ENCODE measurements at regions not wholly inside any gene's neighbourhood (a gene's known extent, or its start where the extent isn't known, plus 50 kb on each side); places are given as distances from the start of the nearest gene placed in this dataset.
A peak's percentile ranks its signal among the peaks of the same experiment; 100 is the strongest.
"Not testable (repeated sequence)": the region's sequence is repeated elsewhere in the genome, so short reads cannot be mapped to it uniquely, and the experiment has no call there.

DNA sequence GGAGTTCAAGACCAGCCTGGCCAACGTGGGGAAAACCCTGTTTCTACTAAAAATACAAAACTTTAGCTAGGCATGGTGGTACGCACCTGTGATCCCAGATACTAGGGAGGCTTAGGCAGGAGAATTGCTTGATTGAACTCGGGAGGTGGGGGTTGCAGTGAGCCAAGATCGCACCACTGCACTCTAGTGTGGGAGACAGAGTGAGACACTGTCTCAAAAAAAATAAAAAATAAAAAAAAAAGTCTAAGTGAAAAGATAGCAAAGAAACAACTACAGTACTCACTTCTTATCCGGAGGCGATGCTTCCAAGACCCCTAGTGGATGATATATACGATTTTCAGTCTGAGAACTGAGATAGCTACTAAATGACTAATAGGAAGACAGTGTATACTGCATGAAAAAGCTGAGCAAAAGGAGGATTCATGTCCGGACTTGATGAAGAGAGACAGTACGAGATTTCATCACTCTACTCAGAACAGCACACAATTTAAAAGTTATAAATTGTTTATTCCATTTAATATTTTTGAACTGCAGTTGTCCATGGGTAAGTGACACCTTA, 138.7 kb upstream of the GOLGA6L6 start:
- H3K4me3 ChIP-seq; H3K27me3 ChIP-seq; intact Hi-C loops (cut with DNase I); H3K36me3 ChIP-seq; H3K9me3 ChIP-seq; DNase-seq (ENCODE audit: extremely low spot score in 2 of 2); H3K4me1 ChIP-seq; H3K27ac ChIP-seq: not testable (repeated sequence)

- no peak for DNase-seq (ENCODE audit: extremely low spot score in 2 of 2)
Measured at GRCh38 chr15:20672470-20672869, 130.9 kb upstream of the GOLGA6L6 start.

GRCh38 chr15:20671675-20672074, 130.1 kb upstream of the GOLGA6L6 start:
- no peak overlapping the region for H3K27ac ChIP-seq
- no peak for DNase-seq (ENCODE audit: extremely low spot score in 2 of 2)
- no peaks in the 10 kb centered on the region for H3K4me1 ChIP-seq
- no peaks in the 10 kb centered on the region for H3K27me3 ChIP-seq
- TF ChIP-seq, protein P1, sequence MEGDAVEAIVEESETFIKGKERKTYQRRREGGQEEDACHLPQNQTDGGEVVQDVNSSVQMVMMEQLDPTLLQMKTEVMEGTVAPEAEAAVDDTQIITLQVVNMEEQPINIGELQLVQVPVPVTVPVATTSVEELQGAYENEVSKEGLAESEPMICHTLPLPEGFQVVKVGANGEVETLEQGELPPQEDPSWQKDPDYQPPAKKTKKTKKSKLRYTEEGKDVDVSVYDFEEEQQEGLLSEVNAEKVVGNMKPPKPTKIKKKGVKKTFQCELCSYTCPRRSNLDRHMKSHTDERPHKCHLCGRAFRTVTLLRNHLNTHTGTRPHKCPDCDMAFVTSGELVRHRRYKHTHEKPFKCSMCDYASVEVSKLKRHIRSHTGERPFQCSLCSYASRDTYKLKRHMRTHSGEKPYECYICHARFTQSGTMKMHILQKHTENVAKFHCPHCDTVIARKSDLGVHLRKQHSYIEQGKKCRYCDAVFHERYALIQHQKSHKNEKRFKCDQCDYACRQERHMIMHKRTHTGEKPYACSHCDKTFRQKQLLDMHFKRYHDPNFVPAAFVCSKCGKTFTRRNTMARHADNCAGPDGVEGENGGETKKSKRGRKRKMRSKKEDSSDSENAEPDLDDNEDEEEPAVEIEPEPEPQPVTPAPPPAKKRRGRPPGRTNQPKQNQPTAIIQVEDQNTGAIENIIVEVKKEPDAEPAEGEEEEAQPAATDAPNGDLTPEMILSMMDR (IDR thresholded peaks at IDR 0.05): no peak
- TF ChIP-seq POLR2AphosphoS5 (IDR thresholded peaks at IDR 0.05; ENCODE audit: insufficient read depth in 1 of 2, low read depth in 1 of 2): no peak
- TF ChIP-seq POLR2A (IDR thresholded peaks at IDR 0.05): no peak
- intact Hi-C loops (cut with DNase I): no loop called here
- H3K4me3 ChIP-seq: no peak overlapping the region
- H3K9me3 ChIP-seq: no peaks in the 10 kb centered on the region
- H3K36me3 ChIP-seq: no peaks in the 10 kb centered on the region

More at GRCh38 chr15:20672470-20672869, 130.9 kb upstream of the GOLGA6L6 start:
- Histone ChIP-seq H3K4me1 (no peaks in the 10 kb centered on the region), H3K4me3 (no peak overlapping the region), H3K9me3 (no peaks in the 10 kb centered on the region), H3K36me3 (no peaks in the 10 kb centered on the region), H3K27ac (no peak overlapping the region), H3K27me3 (no peaks in the 10 kb centered on the region)
- intact Hi-C loops (cut with DNase I): no loop called here
- TF ChIP-seq POLR2A (IDR thresholded peaks at IDR 0.05): no peak
- TF ChIP-seq, protein P1 (IDR thresholded peaks at IDR 0.05): no peak
- TF ChIP-seq POLR2AphosphoS5 (IDR thresholded peaks at IDR 0.05; ENCODE audit: insufficient read depth in 1 of 2, low read depth in 1 of 2): no peak

- H3K27me3 ChIP-seq; H3K4me1 ChIP-seq; intact Hi-C loops (cut with DNase I); H3K4me3 ChIP-seq; H3K27ac ChIP-seq; H3K9me3 ChIP-seq; H3K36me3 ChIP-seq; DNase-seq (ENCODE audit: extremely low spot score in 2 of 2): not testable (repeated sequence)
Measured at GRCh38 chr15:20666410-20666809, 124.8 kb upstream of the GOLGA6L6 start.

- no peak for DNase-seq (ENCODE audit: extremely low spot score in 2 of 2)
- Histone ChIP-seq H3K36me3 (no peaks in the 10 kb centered on the region), H3K9me3 (no peaks in the 10 kb centered on the region), H3K27me3 (no peaks in the 10 kb centered on the region), H3K4me1 (no peaks in the 10 kb centered on the region), H3K27ac (no peak overlapping the region), H3K4me3 (no peak overlapping the region)
- TF ChIP-seq, protein P1 (IDR thresholded peaks at IDR 0.05): no peak
- TF ChIP-seq POLR2AphosphoS5 (IDR thresholded peaks at IDR 0.05; ENCODE audit: insufficient read depth in 1 of 2, low read depth in 1 of 2) (no peak), POLR2A (IDR thresholded peaks at IDR 0.05) (no peak)
- intact Hi-C loops (cut with DNase I): no loop called here
Measured at GRCh38 chr15:20665653-20666052, 124.1 kb upstream of the GOLGA6L6 start.

- TF ChIP-seq POLR2AphosphoS5 (IDR thresholded peaks at IDR 0.05; ENCODE audit: insufficient read depth in 1 of 2, low read depth in 1 of 2) (no peak), POLR2A (IDR thresholded peaks at IDR 0.05) (no peak)
- TF ChIP-seq, protein P1 (IDR thresholded peaks at IDR 0.05): no peak
- Histone ChIP-seq H3K27ac (no peak overlapping the region), H3K27me3 (no peaks in the 10 kb centered on the region), H3K4me3 (no peak overlapping the region), H3K4me1 (no peaks in the 10 kb centered on the region), H3K36me3 (no peaks in the 10 kb centered on the region), H3K9me3 (no peaks in the 10 kb centered on the region)
- peak in 1 of 2 donors; percentile 97 for DNase-seq (ENCODE audit: extremely low spot score in 2 of 2)
- intact Hi-C loops (cut with DNase I): no loop called here
Measured at GRCh38 chr15:20659265-20659664, 117.7 kb upstream of the GOLGA6L6 start.
